Right kidney (tissue), 1 donor: ENCODE measurements at regions not wholly inside any gene's neighbourhood (a gene's known extent, or its start where the extent isn't known, plus 50 kb on each side); places are given as distances from the start of the nearest gene placed in this dataset.
"Not testable (repeated sequence)": the region's sequence is repeated elsewhere in the genome, so short reads cannot be mapped to it uniquely, and the experiment has no call there.

Experiments
- DNase-seq: peaks from one replicate; pipeline ENCODE4 v3.0.0-alpha.2; 2016

- DNase-seq = no peak
These were observed 919.9 kb upstream of the MIR17HG start for GRCh38 chr13:90427322-90428272.

DNA sequence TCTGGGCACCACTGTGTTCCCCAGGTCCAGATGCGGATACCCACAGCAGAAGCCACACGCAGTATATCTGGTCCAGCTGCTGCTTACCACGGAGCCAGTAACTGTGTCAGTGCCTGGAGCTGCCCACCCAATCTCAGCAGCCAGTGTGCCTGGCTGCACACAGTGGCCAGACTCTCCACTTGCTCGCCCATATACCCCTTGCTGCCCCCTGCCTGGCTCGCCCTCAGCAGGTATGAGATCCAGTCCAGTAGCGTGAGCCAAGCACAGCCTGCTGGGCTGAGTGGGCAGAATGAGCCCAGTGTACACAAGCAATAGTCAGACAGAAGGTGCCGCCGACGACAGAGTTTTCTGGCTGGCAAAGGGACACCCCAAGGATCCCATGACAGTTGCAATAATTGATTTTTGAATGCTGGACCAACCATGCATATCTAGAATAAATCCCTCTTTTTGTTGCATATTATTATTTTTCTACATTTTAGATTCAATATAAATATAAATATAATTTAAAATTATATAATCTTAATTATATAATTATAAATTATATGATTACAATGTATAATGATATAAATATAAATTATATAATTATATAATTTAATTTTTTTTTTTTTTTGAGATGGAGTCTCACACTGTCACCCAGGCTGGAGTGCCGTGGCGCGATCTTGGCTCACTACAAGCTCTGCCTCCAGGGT lies 918.8 kb upstream of the MIR17HG start:
- DNase-seq = no peak

- DNase-seq = no peak
These were observed 917.4 kb upstream of the MIR17HG start for GRCh38 chr13:90430127-90430526.

DNA sequence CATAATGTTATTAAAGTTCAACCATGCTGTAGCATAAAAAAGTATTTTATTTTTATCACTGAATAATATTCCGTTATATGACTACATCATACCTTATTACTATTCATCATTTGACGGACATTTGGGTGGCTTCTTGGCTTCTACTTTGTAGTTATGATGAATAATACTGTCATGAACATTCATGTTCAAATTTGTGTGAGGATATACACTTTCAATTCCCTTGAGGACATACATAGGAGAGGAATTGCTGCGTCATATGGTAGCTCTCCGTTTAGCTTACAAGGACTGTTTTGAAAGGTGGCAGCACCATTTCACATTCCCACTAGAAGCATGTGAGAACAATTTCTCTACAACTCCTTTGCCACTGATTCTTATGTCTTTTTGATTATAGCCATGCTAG lies 910.8 kb upstream of the MIR17HG start:
- no peak for DNase-seq

GRCh38 chr13:90438576-90438975 lies 908.9 kb upstream of the MIR17HG start:
- DNase-seq = no peak

DNA sequence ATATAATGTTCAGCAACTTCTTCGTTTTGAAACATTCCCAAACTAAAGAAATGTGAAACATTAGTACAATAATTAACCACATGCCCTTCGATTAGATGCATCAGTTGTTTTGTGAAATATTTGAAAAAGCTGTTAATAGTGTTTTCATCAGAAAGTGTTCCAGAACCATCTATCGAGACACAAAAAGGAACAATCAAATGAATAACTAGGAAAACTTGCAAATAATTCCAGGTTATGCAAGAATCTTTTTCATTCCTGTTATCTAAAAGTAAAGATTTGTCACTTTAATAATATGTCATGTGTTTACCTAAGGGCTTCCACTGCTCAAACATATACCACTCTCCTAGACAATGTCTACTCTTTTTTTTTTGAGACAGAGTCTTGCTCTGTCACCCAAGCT lies 904.2 kb upstream of the MIR17HG start:
- no peak for DNase-seq

- DNase-seq = no peak
These were observed 903.3 kb upstream of the MIR17HG start for GRCh38 chr13:90444232-90444631.

GRCh38 chr13:90445179-90445578 lies 902.3 kb upstream of the MIR17HG start:
- peak; percentile 3 for DNase-seq

DNA sequence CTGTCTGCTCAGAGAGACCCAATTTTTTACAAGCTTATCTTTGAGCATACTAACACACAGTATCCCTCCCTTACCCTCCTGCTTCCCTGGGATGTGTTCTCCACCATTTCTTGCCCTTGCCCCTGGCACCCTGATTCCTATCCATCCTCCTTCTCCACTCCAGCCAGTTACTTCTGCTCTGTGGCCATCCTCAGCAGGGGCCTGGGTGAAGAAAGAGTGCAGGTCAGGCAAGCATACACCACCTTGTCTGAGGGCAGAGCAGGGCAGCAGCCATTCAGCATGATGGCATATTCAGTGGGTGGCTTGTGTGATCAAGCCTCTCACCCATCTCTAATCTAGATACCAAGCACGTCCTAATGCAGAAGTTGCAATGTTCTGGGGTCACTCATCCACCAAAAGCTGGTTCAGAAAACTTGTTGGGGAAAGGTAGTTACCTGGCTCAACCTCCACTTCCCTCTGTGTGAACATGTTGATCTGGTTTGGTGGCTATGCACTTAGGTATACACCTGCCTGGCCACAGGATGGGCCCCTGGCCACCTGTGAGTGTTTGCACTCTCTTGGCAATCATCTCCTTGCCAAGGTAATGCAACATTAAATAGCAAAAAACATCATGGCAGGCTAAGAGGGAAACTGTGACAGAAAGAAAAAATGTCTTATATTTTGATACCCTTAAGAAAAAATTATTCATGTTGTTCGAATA lies 900.3 kb upstream of the MIR17HG start:
- no peak for DNase-seq

- no peak for DNase-seq
These were observed 899.8 kb upstream of the MIR17HG start for GRCh38 chr13:90447734-90448101.

- DNase-seq = no peak
These were observed 898.9 kb upstream of the MIR17HG start for GRCh38 chr13:90448466-90449037.

DNA sequence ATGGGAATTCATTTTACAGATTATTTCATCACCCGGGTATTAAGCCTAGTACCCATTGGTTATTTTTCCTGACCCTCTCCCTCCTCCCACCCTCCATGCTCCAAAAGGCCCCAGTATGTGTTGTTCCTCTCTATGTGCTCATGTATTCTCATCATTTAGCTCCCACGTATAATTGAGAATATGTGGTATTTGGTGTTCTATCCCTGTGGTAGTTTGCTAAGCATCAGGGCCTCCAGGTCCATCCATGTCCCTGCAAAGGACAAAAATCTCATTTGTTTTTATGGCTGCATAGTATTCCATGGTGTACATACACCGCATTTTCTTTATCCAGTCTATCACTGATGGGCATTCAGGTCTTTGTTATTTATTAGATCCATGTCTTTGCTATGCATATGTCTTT lies 894.1 kb upstream of the MIR17HG start:
- no peak for DNase-seq

- no peak for DNase-seq
These were observed 893.4 kb upstream of the MIR17HG start for GRCh38 chr13:90454002-90454636.

- DNase-seq = no peak
These were observed 892.4 kb upstream of the MIR17HG start for GRCh38 chr13:90455067-90455466.

GRCh38 chr13:90455823-90456222 lies 891.7 kb upstream of the MIR17HG start:
- DNase-seq = no peak

DNA sequence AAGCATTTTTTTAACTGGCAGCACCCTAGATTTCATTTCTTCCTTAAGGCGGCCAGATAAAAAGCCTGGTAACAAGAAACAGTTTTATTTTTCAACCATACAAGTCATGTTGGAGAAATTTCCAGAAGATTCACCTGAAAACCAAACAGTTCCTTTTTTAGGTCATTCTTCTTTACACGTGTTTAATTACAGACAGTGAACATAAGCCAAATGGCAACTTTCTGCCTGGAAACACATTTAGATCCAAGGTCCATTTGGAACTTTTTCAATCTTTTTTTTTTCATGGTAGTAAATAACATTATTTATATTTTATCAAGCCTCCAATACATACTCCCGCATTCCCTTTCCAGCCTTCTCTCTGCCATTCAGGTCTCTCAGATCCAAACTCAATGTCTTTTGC lies 886.1 kb upstream of the MIR17HG start:
- DNase-seq = no peak

- no peak for DNase-seq
These were observed 870.3 kb upstream of the MIR17HG start for GRCh38 chr13:90477216-90477615.

- no peak for DNase-seq
These were observed 863.6 kb upstream of the MIR17HG start for GRCh38 chr13:90483906-90484305.

- no peak for DNase-seq
These were observed 862.1 kb upstream of the MIR17HG start for GRCh38 chr13:90485436-90485835.

DNA sequence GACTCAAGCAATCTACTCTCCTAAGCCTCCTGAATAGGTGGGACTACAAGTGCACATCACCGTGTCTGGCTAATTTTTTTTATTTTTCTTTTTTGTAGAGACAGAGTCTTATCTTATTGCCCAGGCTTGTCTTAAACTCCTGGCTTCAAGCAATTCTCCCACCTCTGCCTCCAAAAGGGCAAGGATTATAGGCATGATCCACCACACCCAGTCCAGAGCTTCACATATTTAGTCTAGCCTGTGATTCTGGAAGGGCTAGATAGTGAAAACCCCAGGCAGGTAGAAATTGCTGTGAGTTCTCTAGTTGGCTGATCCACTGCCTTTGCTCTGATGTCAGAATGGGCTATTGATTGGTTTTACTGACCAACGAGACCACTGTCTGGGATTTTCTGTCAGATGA lies 854.6 kb upstream of the MIR17HG start:
- no peak for DNase-seq

DNA sequence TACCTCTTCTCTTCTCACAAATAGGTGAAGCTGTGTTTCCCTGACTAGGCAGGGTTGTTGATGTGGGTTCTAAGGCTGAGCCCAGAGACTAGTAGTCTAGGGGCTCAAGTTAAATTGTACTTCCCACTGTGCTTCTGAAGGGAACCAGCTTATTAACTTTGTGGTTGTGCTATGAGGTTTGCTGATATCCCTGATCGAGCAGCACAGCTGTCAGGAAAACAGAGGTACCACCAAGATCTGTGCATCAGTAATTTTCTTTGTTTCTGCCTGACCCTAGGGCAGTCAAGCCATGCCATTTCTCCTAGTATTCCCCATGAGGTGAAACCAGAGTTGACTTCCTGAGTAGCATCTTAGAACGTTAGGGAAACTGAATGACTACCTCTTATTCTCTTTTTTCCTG lies 853.8 kb upstream of the MIR17HG start:
- no peak for DNase-seq

GRCh38 chr13:90494849-90495248 lies 852.6 kb upstream of the MIR17HG start:
- DNase-seq = not testable (repeated sequence)
